SH-SY5Y (cell line): ENCODE measurements at regions not wholly inside any gene's neighbourhood (a gene's known extent, or its start where the extent isn't known, plus 50 kb on each side); places are given as distances from the start of the nearest gene placed in this dataset.

Experiments
- GATA2 ChIP-seq: IDR thresholded peaks from 2 replicates; pipeline ENCODE4 v1.6.1; 2011; ENCODE audit warnings: mild to moderate bottlenecking, low read depth, low read length
- GATA3 ChIP-seq: IDR thresholded peaks from 2 replicates; pipeline ENCODE4 v1.6.1; 2011; ENCODE audit warnings: low read depth, mild to moderate bottlenecking, low read length, moderate library complexity

- TF ChIP-seq GATA2 (no peak), GATA3 (no peak)
Observed at GRCh38 chr11:97968071-97968470, 1052.7 kb upstream of the CNTN5 start.
